SHP77 (cell line): ENCODE measurements at regions not wholly inside any gene's neighbourhood (a gene's known extent, or its start where the extent isn't known, plus 50 kb on each side); places are given as distances from the start of the nearest gene placed in this dataset.
A peak's percentile ranks its signal among the peaks of the same experiment; 100 is the strongest.
"Not testable (repeated sequence)": the region's sequence is repeated elsewhere in the genome, so short reads cannot be mapped to it uniquely, and the experiment has no call there.

Experiments
- DNase-seq, 2 experiments: peaks; one replicate each; lab custom pipeline; 2025; lab: John Stamatoyannopoulos, UW

GRCh38 chr6:11889572-11889971 lies 111.0 kb upstream of the ADTRP start:
- no peak for DNase-seq

- DNase-seq = no peak
Observed at GRCh38 chr6:11888727-11889126, 110.1 kb upstream of the ADTRP start.

DNA sequence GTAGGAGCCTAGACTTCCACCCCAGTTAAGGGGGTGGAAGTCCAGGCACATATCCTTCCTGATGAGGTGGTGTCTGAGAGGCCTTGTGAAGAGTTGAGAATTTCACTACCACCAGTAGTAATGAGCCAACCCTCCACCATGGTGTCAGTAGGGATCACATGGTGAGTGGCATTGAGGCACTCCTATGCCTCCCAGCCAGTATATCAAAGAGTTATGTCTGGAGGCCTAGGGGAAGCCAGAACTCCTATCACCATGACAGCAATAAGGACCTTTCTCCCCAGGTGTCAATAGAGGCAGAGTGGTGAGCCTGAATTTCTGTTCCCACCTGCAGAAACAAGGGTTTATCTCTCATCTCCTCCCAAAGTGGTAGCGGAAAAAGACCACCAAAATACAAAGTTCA lies 106.6 kb upstream of the ADTRP start:
- no peak for DNase-seq

DNA sequence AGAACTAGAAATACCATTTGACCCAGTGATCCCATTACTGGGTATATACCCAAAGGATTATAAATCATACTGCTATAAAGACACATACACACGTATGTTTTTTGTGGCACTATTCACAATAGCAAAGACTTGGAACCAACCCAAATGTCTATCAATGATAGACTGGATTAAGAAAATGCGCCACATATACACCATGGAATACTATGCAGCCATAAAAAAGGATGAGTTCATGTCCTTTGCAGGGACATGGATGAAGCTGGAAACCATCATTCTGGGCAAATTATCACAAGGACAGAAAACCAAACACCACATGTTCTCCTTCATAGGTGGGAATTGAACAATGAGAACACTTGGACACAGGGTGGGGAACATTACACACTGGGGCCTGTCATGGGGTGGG lies 104.9 kb upstream of the ADTRP start:
- DNase-seq = not testable (repeated sequence)

DNA sequence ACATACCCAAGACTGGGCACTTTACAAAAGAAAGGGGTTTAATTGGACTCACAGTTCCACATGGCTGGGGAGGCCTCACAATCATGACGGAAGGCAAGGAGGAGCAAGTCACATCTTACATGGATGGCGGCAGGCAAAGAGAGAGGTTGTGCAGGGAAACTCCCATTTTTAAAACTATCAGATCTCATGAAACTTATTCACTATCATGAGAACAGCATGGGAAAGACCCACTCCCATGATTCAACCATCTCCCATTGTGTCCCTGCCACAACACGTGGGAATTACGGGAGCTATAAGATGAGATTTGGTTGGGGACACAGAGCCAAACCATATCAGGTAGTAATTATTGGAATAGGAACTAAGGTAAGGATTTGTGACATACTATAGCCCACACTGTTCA lies 101.6 kb upstream of the ADTRP start:
- DNase-seq = not testable (repeated sequence)

- DNase-seq = no peak
Observed at GRCh38 chr6:11878735-11879134, 100.1 kb upstream of the ADTRP start.

DNA sequence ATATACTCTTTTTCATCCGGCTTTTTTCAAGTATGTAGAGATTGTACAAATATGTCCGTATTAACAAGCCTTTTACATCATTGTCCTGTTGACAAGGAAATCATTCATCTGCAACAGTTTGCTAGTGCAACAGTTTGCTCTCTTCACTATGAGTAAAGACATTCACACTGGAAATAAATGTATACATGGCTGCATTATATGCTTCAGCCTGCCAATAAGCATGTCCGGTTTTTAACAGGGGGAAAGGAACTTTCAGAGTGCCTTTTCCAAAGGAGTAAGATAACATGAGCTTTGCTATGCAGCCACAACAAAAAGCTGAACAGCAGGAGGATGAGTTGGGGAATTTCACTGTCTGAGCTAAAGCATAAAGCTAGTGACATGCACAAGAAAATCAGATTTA lies 99.4 kb upstream of the ADTRP start:
- no peak for DNase-seq

DNA sequence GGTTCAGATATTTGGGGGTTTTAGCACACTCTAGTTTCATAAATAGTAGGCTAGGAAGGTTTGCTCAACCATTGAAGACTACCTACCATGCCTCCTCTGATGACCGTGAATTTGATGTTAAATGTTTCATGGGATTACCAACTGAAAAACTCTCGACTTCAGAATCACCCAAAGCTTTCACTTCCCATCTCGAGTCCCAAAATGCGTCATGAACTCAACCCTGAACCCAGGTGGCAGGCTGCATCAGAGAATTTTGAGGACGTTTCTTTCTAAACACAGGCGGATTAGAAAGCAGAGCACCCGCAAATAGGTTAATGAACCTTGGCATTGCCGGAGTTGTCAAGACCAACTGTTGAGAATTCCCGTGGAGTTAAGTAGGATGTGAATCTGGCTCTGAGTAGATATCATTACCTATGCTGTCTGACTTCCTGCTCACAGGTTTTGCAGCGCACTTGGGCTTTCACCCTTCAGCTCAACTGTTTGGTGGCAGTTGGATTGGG lies 98.4 kb upstream of the ADTRP start:
- no peak for DNase-seq

DNA sequence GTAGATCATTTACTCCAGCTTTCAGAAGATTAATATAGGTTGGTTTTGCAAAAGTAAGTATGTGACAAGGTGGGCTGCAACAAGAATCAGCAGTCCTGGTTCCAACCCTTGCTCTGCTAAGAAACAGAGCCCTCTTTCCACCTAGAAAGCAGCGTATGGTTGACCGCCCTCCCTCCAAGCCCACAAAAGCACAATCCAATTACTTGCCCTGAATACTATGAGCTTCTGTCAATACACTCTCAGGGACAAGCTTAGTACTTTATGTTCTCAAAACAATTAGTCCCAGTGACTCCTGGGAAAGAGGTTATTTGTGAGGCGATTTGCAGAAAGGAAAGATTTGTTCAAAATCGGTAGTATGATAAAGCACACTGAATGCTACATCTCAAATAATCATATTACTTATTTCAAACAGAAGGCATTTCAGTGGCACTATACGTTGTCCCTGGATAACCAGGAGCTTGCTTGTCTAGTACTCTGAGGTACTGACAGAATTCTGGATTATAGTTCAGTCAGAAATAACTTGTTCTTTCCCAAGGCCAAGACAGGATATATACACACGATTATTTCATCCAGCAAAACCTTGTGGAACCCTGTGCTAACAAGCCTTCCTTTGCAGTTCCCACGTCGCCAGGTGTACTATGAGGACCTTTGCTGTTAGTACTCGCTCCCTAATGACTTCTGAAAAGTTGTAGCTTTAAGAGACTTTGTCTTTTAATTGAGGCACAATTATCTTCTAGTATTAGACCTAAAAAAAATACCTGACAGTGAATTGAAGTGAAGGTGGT lies 96.9 kb upstream of the ADTRP start:
- DNase-seq = no peak

- DNase-seq = no peak
Observed at GRCh38 chr6:11869672-11870340, 91.2 kb upstream of the ADTRP start.

GRCh38 chr6:11868392-11868791 lies 89.8 kb upstream of the ADTRP start:
- no peak for DNase-seq

GRCh38 chr6:11865680-11866300 lies 87.2 kb upstream of the ADTRP start:
- no peak for DNase-seq

GRCh38 chr6:11858439-11858838 lies 79.8 kb upstream of the ADTRP start:
- no peak for DNase-seq

- DNase-seq = no peak
Observed at GRCh38 chr6:11855743-11856142, 77.1 kb upstream of the ADTRP start.

- DNase-seq = no peak
Observed at GRCh38 chr6:11854408-11855165, 76.0 kb upstream of the ADTRP start.

DNA sequence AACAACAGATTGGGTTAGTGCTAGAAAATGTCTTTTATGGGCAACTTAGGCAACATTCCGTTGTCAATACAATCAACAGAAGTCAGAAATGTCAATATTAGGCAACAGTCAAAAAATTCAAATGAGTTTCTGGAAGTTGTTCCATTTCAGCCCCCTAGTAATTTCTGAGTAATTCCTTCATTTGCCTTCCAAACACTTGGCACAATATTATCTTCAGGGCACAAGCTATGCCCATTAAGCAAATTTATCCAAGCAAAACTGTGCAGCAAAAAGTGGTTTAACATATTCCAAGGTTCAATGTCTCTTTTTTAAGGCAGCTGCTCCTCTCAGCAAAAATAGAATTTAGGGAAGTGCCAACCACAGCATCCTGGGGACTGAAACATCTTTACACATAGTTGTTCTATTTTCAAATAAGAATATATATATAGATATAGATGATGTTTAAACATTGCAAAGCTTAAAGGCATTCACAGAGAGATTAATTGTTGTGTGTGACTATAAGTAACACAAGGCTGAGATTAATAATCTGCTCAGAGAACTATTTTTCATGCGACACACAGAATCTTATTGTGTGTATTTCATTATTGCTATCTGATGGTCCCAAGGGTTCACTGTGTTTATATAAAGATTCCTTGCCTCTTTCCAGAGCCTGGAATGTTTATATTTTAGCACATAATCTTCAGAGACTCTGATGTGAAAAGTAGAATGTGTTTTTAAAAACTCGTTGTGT lies 75.2 kb upstream of the ADTRP start:
- no peak for DNase-seq

GRCh38 chr6:11852061-11852651 lies 73.6 kb upstream of the ADTRP start:
- no peak for DNase-seq

- no peak for DNase-seq
Observed at GRCh38 chr6:11851387-11851786, 72.8 kb upstream of the ADTRP start.

DNA sequence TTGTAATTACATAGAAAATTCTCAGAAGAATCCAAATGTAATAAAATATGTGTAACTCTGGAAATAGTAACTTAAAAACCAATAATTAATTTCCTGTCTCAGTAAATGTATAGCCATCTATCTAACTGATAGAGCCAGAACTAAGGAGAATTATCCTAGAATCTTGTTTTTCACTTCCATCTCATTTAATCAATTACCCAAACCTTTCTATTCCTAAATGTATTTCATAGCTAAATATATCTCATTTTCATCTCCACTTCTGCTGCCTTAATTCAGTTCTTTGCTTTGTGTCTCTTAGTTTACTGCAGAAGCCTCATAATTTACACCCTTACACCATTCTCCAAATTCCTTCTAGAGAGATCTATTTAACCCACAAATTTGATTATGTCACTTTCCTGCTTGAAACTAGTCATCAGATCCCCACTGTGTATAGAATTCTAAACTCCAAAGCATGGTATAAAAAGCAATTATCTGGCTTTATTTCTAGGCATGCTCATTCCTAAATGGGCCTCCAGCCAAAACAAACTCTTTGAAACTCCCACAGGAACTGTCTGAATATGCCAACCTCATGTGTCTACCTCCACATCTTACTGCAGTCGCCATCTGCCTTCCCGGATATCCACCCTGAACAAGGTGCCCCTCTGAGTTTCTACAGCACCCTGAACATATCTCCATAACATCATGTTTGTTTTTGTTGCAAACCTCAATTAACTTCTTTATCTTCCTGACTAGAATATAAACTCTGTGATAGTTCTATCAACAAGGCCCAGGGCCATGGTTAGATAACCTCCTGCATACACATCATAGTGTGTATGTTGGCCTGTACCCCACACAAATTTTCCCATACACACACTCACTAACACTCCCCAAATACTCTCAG lies 70.5 kb upstream of the ADTRP start:
- DNase-seq = peak in 1 of 2 experiments; percentile 5

DNA sequence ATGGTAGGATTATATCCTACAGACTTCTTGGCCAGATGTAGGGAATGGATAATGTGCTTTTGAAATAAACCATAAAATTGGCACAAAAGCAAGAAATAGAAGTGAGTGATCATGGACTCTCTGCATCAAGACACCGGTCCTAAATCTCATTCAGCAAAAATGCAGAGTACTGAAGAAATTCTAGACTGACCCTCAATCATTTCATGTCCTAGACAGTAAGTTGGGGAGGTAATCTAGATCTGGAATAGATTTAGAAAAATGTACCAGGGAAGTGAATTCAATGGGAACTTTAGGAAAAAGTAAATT lies 69.7 kb upstream of the ADTRP start:
- DNase-seq = no peak
